Psoas muscle (tissue), 7 donors: ENCODE measurements at regions not wholly inside any gene's neighbourhood (a gene's known extent, or its start where the extent isn't known, plus 50 kb on each side); places are given as distances from the start of the nearest gene placed in this dataset.

Source experiments
- ATAC-seq, 4 donors: fragments of 200-7000 bp; cut with Tn5 transposase; one replicate each; pipeline ENCODE4 v1.9.1; 2020; ENCODE audit warnings: moderate library complexity in 3 of 4, mild to moderate bottlenecking in 2 of 4
- DNase-seq, 2 donors: peaks; one replicate each; pipeline ENCODE4 v3.0.0-alpha.2; 2020
- H3K27ac ChIP-seq: fragments of 200-600 bp; one replicate; pipeline ENCODE4 v1.8.0; 2022
- H3K27me3 ChIP-seq, 3 donors: fragments of 200-600 bp in 1 of 3; one replicate each; pipeline versions ENCODE4 v1.6.1 to v1.8.0; 2013 to 2022; ENCODE audit warnings: low read length in 2 of 3, mild to moderate bottlenecking in 2 of 3, moderate library complexity in 1 of 3; ENCODE audit not compliant: insufficient read depth in 3 of 3
- H3K36me3 ChIP-seq, 2 donors: fragments of 200-600 bp in 1 of 2; one replicate each; pipeline versions ENCODE4 v1.6.1 to v1.8.0; 2013 to 2022; ENCODE audit warnings: low read depth in 1 of 2, mild to moderate bottlenecking in 1 of 2, moderate library complexity in 1 of 2; ENCODE audit not compliant: insufficient read depth in 1 of 2
- H3K4me1 ChIP-seq: fragments of 200-600 bp; one replicate; pipeline ENCODE4 v1.8.0; 2022
- H3K4me3 ChIP-seq: fragments of 200-600 bp; one replicate; pipeline ENCODE4 v1.8.0; 2022; ENCODE audit warnings: mild to moderate bottlenecking
- H3K9me3 ChIP-seq: fragments of 200-600 bp; one replicate; pipeline ENCODE4 v1.8.0; 2022
- WGBS, 3 donors: extraction: QIAGEN DNeasy Blood & Tissue Kit; methylation state at CpG; one replicate each; pipeline versions ENCODE4 v1.1.6 to v1.1.7; 2013; 5-methylcytosine and 5-hydroxymethylcytosine counted together
- intact Hi-C, 2 donors: fragments of 100-400 bp; cut with DNase I; formaldehyde crosslinking; loops; one replicate each; pipeline versions ENCODE4 v1.11.0 to v1.14.2; 2022
- TF ChIP-seq, protein P1 (sequence below): fragments of 200-600 bp; IDR thresholded peaks from one replicate; pipeline ENCODE4 v1.8.0; 2022; ENCODE audit warnings: antibody characterized with exemption
- donor health status: healthy with polysubstance abuse.
- donor health status: DM: no; HTN: no; CAD: no; lungs with moderate emphysema.
- donor health status: Bipolar disorder and iron deficiency.
- donor health status: healthy.
- donor health status: DM: yes; HTN: yes; CAD: no.
- donor health status: DM: no; HTN: no; CAD: no.
- donor health status: DM: yes; HTN: yes; CAD: no.

DNA sequence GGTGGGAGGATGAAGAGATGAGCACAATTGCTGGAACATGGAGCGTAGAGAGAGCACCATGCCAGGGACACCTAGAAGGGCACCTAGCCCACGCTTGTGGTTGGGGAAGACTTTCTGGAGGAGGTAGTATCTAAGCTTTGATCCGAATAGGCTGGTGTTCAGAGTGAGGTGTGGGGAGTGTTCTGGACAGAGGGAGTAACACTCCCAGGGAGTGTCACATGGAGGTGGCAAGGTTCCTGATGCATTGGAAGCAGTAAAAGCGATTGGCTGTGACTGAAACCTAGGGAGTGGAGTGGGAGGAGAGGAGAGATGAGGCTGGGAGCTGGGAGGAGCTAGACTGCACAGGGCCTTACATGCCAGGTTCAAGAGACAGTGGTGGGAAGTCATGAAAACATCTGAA is 188.0 kb upstream of the NCAM1 start:
- ATAC-seq, result no peak
- no peak overlapping the region for H3K4me3 ChIP-seq
- TF ChIP-seq, protein P1, sequence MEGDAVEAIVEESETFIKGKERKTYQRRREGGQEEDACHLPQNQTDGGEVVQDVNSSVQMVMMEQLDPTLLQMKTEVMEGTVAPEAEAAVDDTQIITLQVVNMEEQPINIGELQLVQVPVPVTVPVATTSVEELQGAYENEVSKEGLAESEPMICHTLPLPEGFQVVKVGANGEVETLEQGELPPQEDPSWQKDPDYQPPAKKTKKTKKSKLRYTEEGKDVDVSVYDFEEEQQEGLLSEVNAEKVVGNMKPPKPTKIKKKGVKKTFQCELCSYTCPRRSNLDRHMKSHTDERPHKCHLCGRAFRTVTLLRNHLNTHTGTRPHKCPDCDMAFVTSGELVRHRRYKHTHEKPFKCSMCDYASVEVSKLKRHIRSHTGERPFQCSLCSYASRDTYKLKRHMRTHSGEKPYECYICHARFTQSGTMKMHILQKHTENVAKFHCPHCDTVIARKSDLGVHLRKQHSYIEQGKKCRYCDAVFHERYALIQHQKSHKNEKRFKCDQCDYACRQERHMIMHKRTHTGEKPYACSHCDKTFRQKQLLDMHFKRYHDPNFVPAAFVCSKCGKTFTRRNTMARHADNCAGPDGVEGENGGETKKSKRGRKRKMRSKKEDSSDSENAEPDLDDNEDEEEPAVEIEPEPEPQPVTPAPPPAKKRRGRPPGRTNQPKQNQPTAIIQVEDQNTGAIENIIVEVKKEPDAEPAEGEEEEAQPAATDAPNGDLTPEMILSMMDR, result no peak
- H3K4me1 ChIP-seq, result peaks cover 14% of the 10 kb centered on the region
- H3K27me3 ChIP-seq, result no peaks in the 10 kb centered on the region
- WGBS, 3 donors, result 84 to 88% (median 87%) methylated on average over 4 of the region's 4 CpGs
- DNase-seq, result no peak
- H3K9me3 ChIP-seq, result no peaks in the 10 kb centered on the region
- H3K36me3 ChIP-seq, result no peaks in the 10 kb centered on the region
- intact Hi-C loops, result no loop called here
- no peak overlapping the region for H3K27ac ChIP-seq

DNA sequence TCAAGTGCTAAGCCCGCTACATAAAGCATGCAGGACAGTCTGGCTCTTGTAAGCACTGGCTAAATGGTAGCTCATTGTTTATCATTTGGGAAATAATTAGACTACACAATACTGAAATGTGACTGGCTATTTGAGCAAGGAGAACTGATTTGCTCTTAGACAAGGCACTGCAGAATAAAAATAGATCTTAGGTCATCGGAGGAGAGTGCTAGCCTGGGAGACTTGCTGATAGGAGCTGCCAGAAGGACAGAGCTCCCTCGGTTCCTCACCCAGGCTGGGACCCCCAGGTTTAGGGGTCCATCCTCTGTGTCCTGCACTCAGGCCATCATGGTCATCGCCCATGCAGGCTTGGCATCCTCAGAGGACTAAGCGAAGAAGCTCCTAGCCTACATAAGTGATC is 184.4 kb upstream of the NCAM1 start:
- Histone ChIP-seq H3K9me3 (no peaks in the 10 kb centered on the region), H3K27ac (no peak overlapping the region), H3K4me1 (peaks cover 8% of the 10 kb centered on the region), H3K27me3 (no peaks in the 10 kb centered on the region), H3K36me3 (no peaks in the 10 kb centered on the region), H3K4me3 (no peak overlapping the region)
- DNase-seq, result no peak
- TF ChIP-seq, protein P1, result no peak
- peak; percentile 69 to 83 (median 78) for ATAC-seq
- WGBS, 3 donors, result 62 to 71% (median 62%) methylated on average over 5 of the region's 5 CpGs
- intact Hi-C loops, result no loop called here

DNA sequence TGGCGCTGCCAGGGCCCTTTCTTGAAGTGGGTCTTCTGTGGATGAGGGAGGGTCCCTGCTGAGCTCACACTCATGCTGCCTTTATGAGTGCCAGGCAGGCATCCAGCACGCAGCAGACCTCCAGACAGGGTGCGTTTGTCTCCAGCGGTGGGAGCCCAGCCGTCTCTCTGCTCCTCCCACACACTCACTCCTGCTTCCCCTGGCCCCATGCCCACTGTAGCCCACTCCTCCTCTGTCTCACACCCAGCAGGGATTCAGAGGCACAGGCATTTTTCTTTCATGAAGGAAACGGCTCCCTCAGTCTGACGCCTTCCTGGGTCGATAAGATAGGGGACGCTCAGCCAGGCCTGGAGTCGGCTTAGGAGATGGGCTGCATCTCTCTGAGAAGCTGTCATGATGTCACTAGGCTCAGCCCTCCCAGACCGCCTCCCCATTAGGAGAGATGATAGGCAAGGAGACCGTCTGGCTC is 183.9 kb upstream of the NCAM1 start:
- TF ChIP-seq, protein P1, result no peak
- DNase-seq (no peak), ATAC-seq (peak in 1 of 4 donors; percentile 4)
- 69 to 74% (median 70%) methylated on average over 12 of the region's 12 CpGs for WGBS, 3 donors
- Histone ChIP-seq H3K27me3 (peaks cover 0 to under 1% (median 0%) of the 10 kb centered on the region in 3 donors), H3K36me3 (no peaks in the 10 kb centered on the region), H3K4me3 (no peak overlapping the region), H3K27ac (no peak overlapping the region), H3K9me3 (no peaks in the 10 kb centered on the region), H3K4me1 (peaks cover 8% of the 10 kb centered on the region)
- intact Hi-C loops, result no loop called here

DNA sequence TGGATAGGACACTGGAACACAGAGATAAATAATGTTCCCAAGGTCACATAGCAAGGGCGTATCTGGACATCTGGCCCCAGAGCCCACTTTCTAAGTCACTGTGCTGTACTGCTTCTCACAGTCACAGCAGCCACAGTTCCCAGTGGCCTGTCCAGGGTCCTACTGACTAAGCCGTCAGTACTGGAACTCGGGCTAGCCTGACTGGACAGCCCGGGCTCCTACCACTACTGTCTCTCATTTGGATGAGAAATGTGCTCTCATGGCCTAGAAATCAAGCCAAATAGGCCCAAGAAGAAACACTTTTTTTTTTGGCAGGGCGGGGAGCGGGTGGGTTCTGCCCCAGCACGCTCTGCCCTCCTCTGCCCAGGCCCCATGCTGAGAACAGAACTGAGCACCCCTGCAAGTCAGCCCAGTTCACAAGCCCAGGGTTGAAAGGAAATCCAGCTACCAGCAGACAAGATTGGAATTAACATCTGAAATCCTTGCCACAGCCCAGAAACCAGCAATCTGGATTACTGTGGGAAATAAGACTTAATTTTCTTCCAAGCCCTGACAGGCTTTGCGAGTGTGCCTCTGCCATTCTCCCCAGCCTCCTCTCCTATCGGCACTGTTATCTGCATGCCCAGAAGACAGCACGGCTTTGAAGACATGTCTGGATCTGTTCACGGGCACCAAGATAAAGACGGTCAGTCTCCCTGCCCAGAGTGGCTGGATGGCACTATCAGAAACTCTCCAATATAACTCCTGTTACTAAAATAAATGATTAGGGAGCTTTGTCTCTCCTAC is 182.9 kb upstream of the NCAM1 start:
- Histone ChIP-seq H3K9me3 (no peaks in the 10 kb centered on the region), H3K27me3 (peaks cover 0 to 5% (median 1%) of the 10 kb centered on the region in 3 donors), H3K36me3 (no peaks in the 10 kb centered on the region), H3K4me1 (peaks cover 8% of the 10 kb centered on the region), H3K27ac (no peak overlapping the region), H3K4me3 (no peak overlapping the region)
- ATAC-seq (no peak), DNase-seq (no peak)
- WGBS, 3 donors, result 80 to 89% (median 85%) methylated on average over 12 of the region's 12 CpGs
- intact Hi-C loops, result no loop called here
- TF ChIP-seq, protein P1, result no peak
